GM12878 (cell line): ENCODE measurements at regions not wholly inside any gene's neighbourhood (a gene's known extent, or its start where the extent isn't known, plus 50 kb on each side); places are given as distances from the start of the nearest gene placed in this dataset.
A peak's percentile ranks its signal among the peaks of the same experiment; 100 is the strongest.

Experiments used
- ATAC-seq: fragments of 200-7000 bp; cut with Tn5 transposase; 3 replicates; pipeline ENCODE4 v1.9.1; 2020; ENCODE audit warnings: mild to moderate bottlenecking, moderate library complexity
- BruUV-seq: library from RNA; stranded (reverse); fragments of 400-500 nt; replicated peaks from 2 replicates; lab custom pipeline; 2021; lab: Mats Ljungman, UMichigan
- CTCF ChIA-PET: fragments of 300-600 bp; sonication (Branson Sonifier 250); formaldehyde crosslinking; extraction: SDS; loops from one replicate; lab custom pipeline; 2021; ENCODE audit warnings: inconsistent platforms; lab: Yijun Ruan, JAX
- POLR2A ChIA-PET: fragments of 350-600 bp; formaldehyde crosslinking; extraction: SDS; loops from one replicate; lab custom pipeline; 2021; ENCODE audit warnings: inconsistent platforms; lab: Charles Lee
- RAD21 ChIA-PET: fragments of 300-600 bp; sonication (Branson Sonifier 250); formaldehyde crosslinking; loops from one replicate; lab custom pipeline; 2023; ENCODE audit warnings: antibody characterized with exemption; ENCODE audit not compliant: unreplicated experiment; lab: Charles Lee
- SMC1A ChIA-PET: fragments of 300-600 bp; sonication (Branson Sonifier 250); formaldehyde crosslinking; loops from one replicate; lab custom pipeline; 2023; ENCODE audit not compliant: unreplicated experiment, uncharacterized antibody; lab: Charles Lee
- DNase-seq: peaks from one replicate; pipeline ENCODE4 v3.0.0-alpha.2; 2011; ENCODE audit warnings: low read depth, low spot score
- FAIRE-seq: peaks from 3 replicates; lab custom pipeline; 2011; peaks lifted over from hg19 to GRCh38; lab: Jason Lieb, UNC
- H2AFZ ChIP-seq: 2 replicates; pipeline ENCODE4 v1.6.0; 2011; ENCODE audit warnings: low read depth, low read length, control low read depth; ENCODE audit not compliant: control insufficient read depth
- H3K27ac ChIP-seq: 2 replicates; pipeline ENCODE4 v1.5.1; 2011; ENCODE audit warnings: control low read depth; ENCODE audit not compliant: control insufficient read depth, insufficient read depth
- H3K27me3 ChIP-seq, 2 experiments: replicated peaks in 1 of 2; 2 replicates each; pipeline versions ENCODE4 v1.6.0 to v1.6.1; 2011; ENCODE audit warnings: low read length in 1 of 2; ENCODE audit not compliant: control insufficient read depth in 2 of 2, insufficient read depth in 2 of 2
- H3K36me3 ChIP-seq, 2 experiments: 2 replicates each; pipeline ENCODE4 v1.5.1; 2011; ENCODE audit warnings: low read length in 1 of 2; ENCODE audit not compliant: control insufficient read depth in 2 of 2, insufficient read depth in 2 of 2
- H3K4me1 ChIP-seq: 2 replicates; pipeline ENCODE4 v1.6.1; 2011; ENCODE audit warnings: mild to moderate bottlenecking, low read length, moderate library complexity, mixed read lengths; ENCODE audit not compliant: control insufficient read depth, insufficient read depth
- H3K4me2 ChIP-seq: 2 replicates; pipeline ENCODE4 v1.6.0; 2011; ENCODE audit warnings: control low read depth; ENCODE audit not compliant: control insufficient read depth, insufficient read depth
- H3K4me3 ChIP-seq: fragments of 200-600 bp; sonication (generic); 2 replicates; pipeline ENCODE4 v1.5.1; 2016
- H3K79me2 ChIP-seq: 2 replicates; pipeline ENCODE4 v1.6.0; 2011; ENCODE audit warnings: low read length; ENCODE audit not compliant: control insufficient read depth, insufficient read depth
- H3K9ac ChIP-seq: 2 replicates; pipeline ENCODE4 v1.8.0; 2011; ENCODE audit warnings: low read length, control low read depth, mixed read lengths; ENCODE audit not compliant: control insufficient read depth, insufficient read depth
- H3K9me3 ChIP-seq: replicated peaks from 3 replicates; pipeline ENCODE4 v1.5.1; 2011; ENCODE audit warnings: mild to moderate bottlenecking, low read length; ENCODE audit not compliant: control insufficient read depth, insufficient read depth
- H4K20me1 ChIP-seq: 2 replicates; pipeline ENCODE4 v1.6.0; 2011; ENCODE audit not compliant: control insufficient read depth, insufficient read depth
- CTCF ChIP-seq, 3 experiments: IDR thresholded peaks in 2 of 3; conservative IDR thresholded peaks in 1 of 3; 2 replicates each; pipeline ENCODE4 v1.5.1; 2011; ENCODE audit warnings: low read depth in 3 of 3, low read length in 3 of 3, mild to moderate bottlenecking in 3 of 3, control low read depth in 2 of 3, moderate library complexity in 2 of 3, inconsistent platforms in 1 of 3, mixed read lengths in 1 of 3; ENCODE audit not compliant: control insufficient read depth in 2 of 3, insufficient read depth in 1 of 3; ENCODE audit errors: extremely low read depth in 1 of 3
- IRF4 ChIP-seq: IDR thresholded peaks from 2 replicates; pipeline ENCODE4 v1.6.1; 2011; ENCODE audit warnings: low read depth, low read length
- MTA3 ChIP-seq: IDR thresholded peaks from 2 replicates; pipeline ENCODE4 v1.6.1; 2012; ENCODE audit warnings: low read length, inconsistent platforms, borderline replicate concordance
- NFYA ChIP-seq: IDR thresholded peaks from 2 replicates; pipeline ENCODE4 v1.6.1; 2011; ENCODE audit warnings: low read depth, mild to moderate bottlenecking, low read length, improper control_type of control experiment, borderline replicate concordance
- WGBS: methylation state at CpG from one replicate; pipeline ENCODE4 v1.1.6; 2016; ENCODE audit warnings: low lambda C conversion rate; ENCODE audit not compliant: insufficient replicate concordance, insufficient coverage; ENCODE audit errors: missing lambda C conversion rate; 5-methylcytosine and 5-hydroxymethylcytosine counted together
- in situ Hi-C: fragments of 300-500 bp; cut with MboI; formaldehyde crosslinking; loops from 9 replicates; pipeline ENCODE4 v1.14.3; 2018; ENCODE audit warnings: mixed read lengths
- intact Hi-C: fragments of 100-400 bp; cut with micrococcal nuclease; formaldehyde crosslinking; loops from one replicate; pipeline ENCODE4 v1.14.2; 2022; ENCODE audit not compliant: unreplicated experiment

DNA sequence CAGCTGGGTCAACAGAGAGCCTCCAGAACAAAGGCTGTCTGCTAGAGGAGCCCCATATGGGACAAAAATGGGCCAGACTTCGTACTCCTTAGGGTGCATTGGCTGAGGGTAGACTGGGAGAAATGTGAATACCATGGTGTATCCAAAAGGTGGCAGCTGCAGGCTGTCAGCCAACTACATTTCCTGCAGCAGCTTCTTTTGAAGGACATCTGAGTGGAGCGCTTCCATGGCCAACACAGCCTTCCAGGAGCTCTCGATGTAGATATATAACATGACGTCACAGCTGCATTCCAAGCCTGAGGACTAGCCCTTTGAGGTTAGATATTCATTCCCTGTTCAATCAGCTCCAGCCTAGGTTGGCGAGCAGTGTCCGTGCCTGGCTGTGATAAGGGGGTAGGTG lies 107.7 kb downstream of the MAB21L3 start:
- ATAC-seq (no peak), DNase-seq (no peak), FAIRE-seq (no peak)
- no peak overlapping the region for H3K27ac ChIP-seq
- ChIA-PET POLR2A (no interaction called here), SMC1A (interaction anchor here (0.6 kb wide), 1 partner anchor 59 kb away, joined by 3 read pairs; no protein-coding TSS in a partner anchor), RAD21 (no interaction called here), CTCF (no interaction called here)
- H2AFZ ChIP-seq: no peak overlapping the region
- intact Hi-C loops: no loop called here
- peak in 1 of 3 experiments; percentile 8; a peak in 1 of 6 replicates for TF ChIP-seq CTCF (IDR thresholded peaks at IDR 0.05 in 2 of 3, conservative IDR thresholded peaks at IDR 0.05 in 1 of 3; ENCODE audit: control insufficient read depth in 2 of 3, extremely low read depth in 1 of 3, insufficient read depth in 1 of 3, low read depth in 3 of 3, low read length in 3 of 3)
- TF ChIP-seq IRF4: no peak
- no peak overlapping the region for H3K4me3 ChIP-seq
- no peaks in the 10 kb centered on the region for H4K20me1 ChIP-seq
- no TSS peak for BruUV-seq
- in situ Hi-C loops: no loop called here
- no peaks in the 10 kb centered on the region for H3K9me3 ChIP-seq
- no peaks in the 10 kb centered on the region for H3K4me1 ChIP-seq
- no peak overlapping the region for H3K9ac ChIP-seq
- no peaks in the 10 kb centered on the region for H3K36me3 ChIP-seq
- no peaks in the 10 kb centered on the region for H3K79me2 ChIP-seq
- 62% methylated on average over 6 of the region's 6 CpGs for WGBS
- no peak overlapping the region for H3K4me2 ChIP-seq
- H3K27me3 ChIP-seq: peaks cover 0 to 1% of the 10 kb centered on the region in 2 experiments; a peak in 1 of 4 replicates

GRCh38 chr1:116219651-116220434 lies 108.6 kb downstream of the MAB21L3 start:
- H3K9ac ChIP-seq: no peak overlapping the region
- no peak overlapping the region for H3K4me3 ChIP-seq
- no peaks in the 10 kb centered on the region for H3K9me3 ChIP-seq
- 18% methylated on average over 5 of the region's 5 CpGs for WGBS
- no peak overlapping the region for H2AFZ ChIP-seq
- no peak for FAIRE-seq
- DNase-seq: no peak
- SMC1A ChIA-PET: interaction anchor here (0.6 to 1.8 kb wide), 2 partner anchors 58 to 266 kb away, joined by 3 to 7 read pairs; no protein-coding TSS in a partner anchor
- no peaks in the 10 kb centered on the region for H4K20me1 ChIP-seq
- ATAC-seq: no peak
- BruUV-seq: no TSS peak
- no peak for TF ChIP-seq MTA3
- no peak for TF ChIP-seq NFYA
- TF ChIP-seq, all 136 proteins: peak for 0
- POLR2A ChIA-PET: no interaction called here
- Histone ChIP-seq H3K4me1 (no peaks in the 10 kb centered on the region), H3K36me3 (no peaks in the 10 kb centered on the region), H3K27ac (no peak overlapping the region), H3K27me3 (peaks cover 0 to 1% of the 10 kb centered on the region in 2 experiments; a peak in 1 of 4 replicates), H3K4me2 (no peak overlapping the region), H3K79me2 (no peaks in the 10 kb centered on the region)
- in situ Hi-C loops: no loop called here
- intact Hi-C loops: no loop called here
- CTCF ChIA-PET: interaction anchor here (1.5 kb wide), 1 partner anchor 140 kb away, joined by 3 read pairs; no protein-coding TSS in a partner anchor
- RAD21 ChIA-PET: interaction anchor here (1.5 to 1.9 kb wide), 2 partner anchors 10 to 81 kb away, joined by 3 to 5 read pairs; no protein-coding TSS in a partner anchor
